Fibroblast of villous mesenchyme (primary cell): ENCODE measurements at regions not wholly inside any gene's neighbourhood (a gene's known extent, or its start where the extent isn't known, plus 50 kb on each side); places are given as distances from the start of the nearest gene placed in this dataset.
"Not testable (repeated sequence)": the region's sequence is repeated elsewhere in the genome, so short reads cannot be mapped to it uniquely, and the experiment has no call there.

Source experiments
- DNase-seq: peaks from one replicate; pipeline ENCODE4 v3.0.0-alpha.2; 2010; ENCODE audit warnings: low read depth
- H3K4me3 ChIP-seq: 2 replicates; pipeline ENCODE4 v1.5.1; 2011; ENCODE audit warnings: low read depth, mild to moderate bottlenecking, low read length
- TF ChIP-seq, protein P1 (sequence below): IDR thresholded peaks from 2 replicates; pipeline ENCODE4 v1.5.1; 2012; ENCODE audit warnings: low read depth, mild to moderate bottlenecking, low read length; ENCODE audit not compliant: insufficient read depth

DNA sequence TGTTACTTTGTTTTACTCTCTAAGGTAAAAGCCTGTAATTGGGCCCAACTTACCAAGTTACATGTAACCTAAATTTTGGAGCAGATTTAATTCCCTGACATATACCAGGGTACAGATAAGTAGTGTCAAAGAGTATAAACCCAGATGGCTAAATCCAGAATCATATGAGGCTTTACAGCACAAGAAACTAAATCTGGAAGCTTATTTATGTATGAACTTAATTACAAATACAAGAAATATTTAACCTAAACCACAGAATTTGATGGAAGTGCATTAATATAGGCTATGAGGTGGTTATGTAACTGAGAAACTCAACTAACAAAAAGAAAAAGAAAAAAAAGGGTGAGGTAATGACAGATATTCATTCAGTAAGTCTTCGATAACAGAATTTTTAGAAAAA lies 930.2 kb upstream of the ALCAM start:
- TF ChIP-seq, protein P1, sequence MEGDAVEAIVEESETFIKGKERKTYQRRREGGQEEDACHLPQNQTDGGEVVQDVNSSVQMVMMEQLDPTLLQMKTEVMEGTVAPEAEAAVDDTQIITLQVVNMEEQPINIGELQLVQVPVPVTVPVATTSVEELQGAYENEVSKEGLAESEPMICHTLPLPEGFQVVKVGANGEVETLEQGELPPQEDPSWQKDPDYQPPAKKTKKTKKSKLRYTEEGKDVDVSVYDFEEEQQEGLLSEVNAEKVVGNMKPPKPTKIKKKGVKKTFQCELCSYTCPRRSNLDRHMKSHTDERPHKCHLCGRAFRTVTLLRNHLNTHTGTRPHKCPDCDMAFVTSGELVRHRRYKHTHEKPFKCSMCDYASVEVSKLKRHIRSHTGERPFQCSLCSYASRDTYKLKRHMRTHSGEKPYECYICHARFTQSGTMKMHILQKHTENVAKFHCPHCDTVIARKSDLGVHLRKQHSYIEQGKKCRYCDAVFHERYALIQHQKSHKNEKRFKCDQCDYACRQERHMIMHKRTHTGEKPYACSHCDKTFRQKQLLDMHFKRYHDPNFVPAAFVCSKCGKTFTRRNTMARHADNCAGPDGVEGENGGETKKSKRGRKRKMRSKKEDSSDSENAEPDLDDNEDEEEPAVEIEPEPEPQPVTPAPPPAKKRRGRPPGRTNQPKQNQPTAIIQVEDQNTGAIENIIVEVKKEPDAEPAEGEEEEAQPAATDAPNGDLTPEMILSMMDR: no peak
- no peak for DNase-seq
- H3K4me3 ChIP-seq: no peak overlapping the region

- TF ChIP-seq, protein P1: no peak
- peak; percentile 36 for DNase-seq
- H3K4me3 ChIP-seq: no peak overlapping the region
Measured at GRCh38 chr3:104437131-104437750, 929.5 kb upstream of the ALCAM start.

GRCh38 chr3:104437891-104438290 lies 928.8 kb upstream of the ALCAM start:
- DNase-seq: peak; percentile 2
- TF ChIP-seq, protein P1: no peak
- no peak overlapping the region for H3K4me3 ChIP-seq

DNA sequence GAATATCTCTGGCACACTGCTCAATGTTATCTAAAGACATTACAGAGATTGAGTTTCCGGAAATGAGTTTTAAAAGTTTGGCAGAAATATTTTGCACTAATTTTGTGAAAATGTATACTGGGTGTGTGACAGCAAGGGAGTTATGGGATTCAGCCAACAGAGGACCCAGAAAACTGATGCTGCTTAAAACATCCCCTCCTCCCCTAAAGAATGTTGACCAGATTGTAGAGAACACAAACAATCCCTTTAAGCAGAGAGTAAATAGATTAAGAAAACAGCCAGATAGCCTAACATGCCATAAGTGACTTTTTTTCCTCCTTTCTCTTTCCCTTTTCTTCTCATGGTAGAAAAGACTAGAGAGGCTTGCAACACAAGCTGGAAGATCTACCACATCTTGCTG lies 928.0 kb upstream of the ALCAM start:
- TF ChIP-seq, protein P1: no peak
- no peak overlapping the region for H3K4me3 ChIP-seq
- no peak for DNase-seq

DNA sequence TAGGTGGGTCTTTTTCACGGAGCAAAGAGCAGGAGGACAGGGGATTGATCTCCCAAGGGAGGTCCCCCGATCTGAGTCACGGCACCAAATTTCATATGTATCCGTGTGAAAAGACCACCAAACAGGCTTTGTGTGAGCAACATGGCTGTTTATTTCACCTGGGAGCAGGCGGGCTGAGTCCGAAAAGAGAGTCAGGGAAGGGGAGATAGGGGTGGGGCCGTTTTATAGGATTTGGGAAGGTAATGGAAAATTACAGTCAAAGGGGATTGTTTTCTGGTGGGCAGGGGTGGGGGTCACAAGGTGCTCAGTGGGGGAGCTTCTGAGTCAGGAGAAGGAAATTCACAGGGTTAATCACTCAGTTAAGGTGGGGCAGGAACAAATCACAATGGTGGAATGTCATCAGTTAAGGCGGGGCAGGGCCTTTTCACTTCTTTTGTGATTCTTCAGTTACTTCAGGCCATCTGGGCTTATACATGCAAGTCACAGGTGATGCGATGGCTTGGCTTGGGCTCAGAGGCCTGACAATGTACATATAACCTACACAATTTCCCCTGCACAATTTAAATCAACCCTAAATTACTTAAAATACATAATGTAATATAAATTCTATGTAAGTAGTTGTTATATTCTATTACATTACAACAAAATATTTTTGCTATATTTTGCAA lies 921.3 kb upstream of the ALCAM start:
- DNase-seq: not testable (repeated sequence)

GRCh38 chr3:104447681-104448080 lies 919.0 kb upstream of the ALCAM start:
- no peak overlapping the region for H3K4me3 ChIP-seq
- DNase-seq: no peak
- TF ChIP-seq, protein P1: no peak

More for the DNA sequence above, 921.3 kb upstream of the ALCAM start:
- not testable (repeated sequence) for H3K4me3 ChIP-seq

DNA sequence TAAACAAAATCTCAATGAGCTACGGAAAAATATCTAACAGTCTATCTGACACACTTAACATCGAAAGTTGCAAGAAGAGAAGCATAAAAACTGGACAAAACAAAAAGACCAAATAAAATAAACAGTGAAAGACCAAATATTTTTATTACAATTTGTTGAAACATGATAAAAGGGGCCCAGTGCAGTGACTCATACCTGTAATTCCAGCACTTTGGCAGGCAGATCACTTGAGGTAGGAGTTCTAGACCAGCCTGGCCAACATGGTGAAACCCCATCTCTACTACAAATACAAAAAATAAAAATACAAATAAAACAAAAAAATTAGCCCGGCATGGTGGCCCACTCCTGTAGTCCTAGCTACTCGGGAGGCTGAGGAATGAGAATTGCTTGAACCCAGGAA lies 914.0 kb upstream of the ALCAM start:
- no peak for DNase-seq
- TF ChIP-seq, protein P1: no peak
- no peak overlapping the region for H3K4me3 ChIP-seq
